Lung microvascular endothelial cell (primary cell): ENCODE measurements at regions not wholly inside any gene's neighbourhood (a gene's known extent, or its start where the extent isn't known, plus 50 kb on each side); places are given as distances from the start of the nearest gene placed in this dataset.
"Not testable (repeated sequence)": the region's sequence is repeated elsewhere in the genome, so short reads cannot be mapped to it uniquely, and the experiment has no call there.

ENCODE experiments used
- DNase-seq, 2 donors: peaks; one replicate each; pipeline versions ENCODE4 v3.0.0 to v3.0.0-alpha.2; 2010; ENCODE audit warnings: low read depth in 2 of 2

DNA sequence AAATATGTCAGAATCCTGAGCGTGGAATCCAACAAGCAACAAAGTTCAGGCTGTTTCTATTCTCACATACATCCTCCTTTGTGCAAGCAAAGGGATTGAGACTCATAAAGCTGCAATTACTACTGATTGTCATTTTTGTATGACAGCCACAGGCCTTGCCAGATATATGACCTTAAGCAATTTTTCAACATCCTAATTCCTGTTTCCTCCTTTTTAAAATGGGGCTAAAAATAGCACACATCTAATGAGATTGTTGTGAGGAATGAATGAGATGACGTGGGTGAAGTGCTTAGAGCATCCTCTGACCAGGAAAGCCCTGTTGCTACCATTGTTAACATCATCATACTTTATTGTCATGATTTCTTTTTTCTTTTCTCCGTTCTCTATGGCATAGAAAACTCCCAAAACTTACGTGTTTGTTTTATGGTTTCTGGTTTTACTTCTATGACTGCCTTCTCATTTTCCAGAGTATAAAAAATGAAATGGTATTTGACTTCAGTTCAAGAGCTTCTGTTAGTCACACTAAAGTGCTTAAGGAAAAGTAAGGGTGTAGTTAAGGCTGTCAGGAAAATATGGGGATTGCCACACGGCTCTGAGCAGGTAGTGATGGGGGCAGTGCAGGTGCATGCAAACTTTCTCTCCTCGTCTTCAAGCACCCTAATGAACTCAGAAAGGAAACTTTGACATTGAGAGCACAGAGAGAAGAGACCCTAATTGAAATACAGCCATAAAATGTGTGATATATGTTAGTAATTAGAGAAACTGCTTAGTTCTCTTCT lies 590.6 kb upstream of the NETO1 start:
- peak; percentile 8 to 89 for DNase-seq

DNA sequence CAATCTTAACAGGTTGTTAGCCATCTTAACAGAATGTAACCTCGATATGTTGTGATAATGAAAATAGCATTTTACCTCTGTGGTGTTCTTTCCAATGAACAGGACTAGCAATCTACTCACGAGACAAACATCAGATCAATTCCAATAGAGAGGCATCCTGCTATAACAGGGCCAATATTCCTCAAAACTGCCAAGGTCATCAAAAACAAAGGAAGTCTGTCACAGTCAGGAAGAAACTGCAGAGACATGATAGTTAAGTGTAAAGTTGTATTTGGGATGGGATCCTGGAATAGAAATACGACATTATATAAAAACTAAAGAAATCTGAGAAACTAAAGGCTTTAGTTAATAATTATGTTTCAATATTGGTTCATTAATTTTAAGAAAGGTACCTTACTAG lies 588.9 kb upstream of the NETO1 start:
- DNase-seq: no peak

DNA sequence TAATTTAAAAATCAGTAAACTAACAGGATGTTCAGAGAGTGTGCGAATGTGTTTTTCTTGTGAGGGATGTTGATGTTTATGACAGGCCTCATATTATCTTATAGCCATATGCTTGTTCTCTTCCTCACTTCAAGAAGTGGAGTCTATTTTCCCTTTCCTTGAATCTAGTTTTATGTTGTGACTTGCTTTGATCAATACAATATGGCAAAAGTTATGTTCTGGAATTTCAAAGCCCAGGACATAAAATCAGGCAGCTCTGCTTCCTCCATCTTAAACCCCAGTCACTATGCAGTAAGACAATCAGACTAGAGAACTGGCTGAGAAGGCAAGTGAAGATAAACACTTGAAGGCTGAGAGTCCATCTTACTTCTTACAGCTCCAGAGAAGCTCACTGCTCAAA lies 585.1 kb upstream of the NETO1 start:
- no peak for DNase-seq

DNA sequence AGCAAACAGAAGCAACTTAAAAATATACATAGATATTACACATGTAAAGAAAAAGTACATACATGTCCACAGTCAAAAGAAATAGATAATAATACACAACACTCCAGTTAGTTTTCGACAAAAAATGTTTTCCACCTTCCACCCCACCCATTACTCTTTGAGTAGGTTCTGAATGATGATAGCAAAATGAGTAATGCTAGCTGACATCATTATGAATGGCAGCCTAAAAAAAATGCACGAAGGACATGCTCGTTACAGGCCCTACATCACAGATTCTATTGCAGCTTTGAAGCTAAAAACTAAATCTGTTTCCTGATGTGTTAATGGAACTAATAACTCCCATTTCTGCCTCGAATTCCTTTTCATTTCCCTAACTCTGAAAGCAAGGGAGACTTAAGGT lies 578.7 kb upstream of the NETO1 start:
- peak in 1 of 2 donors; percentile 5 for DNase-seq

DNA sequence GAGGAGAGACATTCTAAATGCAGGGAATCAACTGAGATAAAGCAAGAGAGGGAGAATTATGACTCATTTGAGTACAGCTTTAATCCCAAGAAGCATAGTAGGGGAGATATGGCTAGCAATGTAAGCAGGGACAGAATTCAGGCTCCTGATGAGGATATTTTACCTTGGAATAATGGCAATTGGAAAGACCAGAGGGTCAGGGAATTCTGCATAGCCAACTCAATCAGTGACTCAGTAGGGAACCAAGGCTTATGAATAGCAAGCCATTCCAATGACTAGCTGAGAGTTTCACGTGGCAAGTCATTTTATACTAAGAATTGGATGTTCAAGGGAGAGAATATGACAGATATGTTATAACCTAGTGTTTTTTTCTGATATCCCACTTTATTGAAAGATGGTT lies 563.8 kb upstream of the NETO1 start:
- no peak for DNase-seq

DNA sequence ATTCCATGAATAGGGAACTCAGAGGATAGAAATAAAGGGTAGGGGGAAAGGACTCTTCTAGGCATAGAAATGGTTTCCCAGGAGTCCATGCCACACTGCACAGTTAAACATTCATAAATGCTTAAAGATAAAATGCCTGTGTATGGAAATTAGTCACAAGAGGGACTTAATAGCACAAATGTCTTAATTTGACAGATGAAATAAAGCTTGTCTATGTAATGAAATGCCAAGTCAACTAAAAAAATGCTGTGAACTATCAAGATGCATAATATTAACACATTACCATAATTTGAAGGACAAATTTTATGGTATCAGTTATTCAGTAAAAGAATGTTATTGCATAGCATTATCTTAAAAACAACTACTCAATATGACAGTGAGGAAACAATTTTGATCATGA lies 553.2 kb upstream of the NETO1 start:
- DNase-seq: no peak

DNA sequence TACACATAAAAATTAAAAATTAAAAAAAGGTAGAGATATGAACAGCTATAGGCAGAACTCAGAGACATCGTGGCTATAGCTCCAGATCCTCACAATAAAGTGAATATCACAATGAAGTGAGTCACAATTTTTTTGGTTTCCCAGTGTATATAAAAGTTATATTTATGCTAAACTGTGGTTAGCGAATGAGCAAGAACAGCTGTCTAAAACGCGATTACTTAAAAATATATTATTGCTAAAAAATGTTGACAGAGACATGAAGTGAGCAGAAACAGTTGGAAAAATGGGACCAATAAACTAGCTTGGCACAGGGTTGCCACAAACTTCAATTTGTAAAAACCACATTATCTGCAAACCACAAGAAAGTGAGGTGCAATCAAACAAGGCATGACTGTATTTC lies 551.7 kb upstream of the NETO1 start:
- DNase-seq: no peak

DNA sequence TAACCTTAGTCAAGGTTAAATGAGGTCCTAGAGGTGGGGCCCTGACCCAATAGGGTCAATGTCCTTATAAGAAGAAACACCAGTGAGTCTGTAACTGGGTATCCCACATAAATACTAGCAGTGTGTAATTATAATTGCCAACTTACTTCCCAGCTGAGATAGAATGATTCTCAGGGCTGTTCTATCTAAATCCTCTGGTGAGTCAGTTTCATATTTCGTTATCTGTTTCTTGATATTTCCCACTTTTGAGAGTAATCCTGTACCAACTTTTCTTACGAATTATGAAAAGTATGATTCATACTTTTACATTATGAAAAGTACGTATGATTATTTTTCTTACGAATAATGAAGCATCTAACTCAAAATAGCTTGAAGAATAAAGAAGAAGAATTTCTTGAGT lies 546.8 kb upstream of the NETO1 start:
- DNase-seq: no peak

DNA sequence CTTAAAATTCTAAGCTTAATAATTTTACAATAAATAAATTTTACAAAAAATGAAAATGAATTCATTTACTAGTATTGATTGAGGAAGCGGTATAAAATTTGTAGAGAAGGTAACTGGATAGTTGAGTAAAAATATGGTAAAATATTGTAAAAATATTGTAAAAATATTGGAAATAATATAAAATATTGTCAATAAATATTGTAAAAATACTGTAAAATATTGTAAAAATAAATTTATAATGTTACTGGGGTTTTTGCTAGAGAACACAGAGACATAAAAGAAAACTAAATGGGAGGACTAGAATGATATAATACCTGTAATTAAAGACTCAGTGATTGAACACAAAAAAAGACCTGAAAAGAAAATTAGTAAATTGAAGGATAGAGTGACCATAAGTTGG lies 546.3 kb upstream of the NETO1 start:
- DNase-seq: no peak

DNA sequence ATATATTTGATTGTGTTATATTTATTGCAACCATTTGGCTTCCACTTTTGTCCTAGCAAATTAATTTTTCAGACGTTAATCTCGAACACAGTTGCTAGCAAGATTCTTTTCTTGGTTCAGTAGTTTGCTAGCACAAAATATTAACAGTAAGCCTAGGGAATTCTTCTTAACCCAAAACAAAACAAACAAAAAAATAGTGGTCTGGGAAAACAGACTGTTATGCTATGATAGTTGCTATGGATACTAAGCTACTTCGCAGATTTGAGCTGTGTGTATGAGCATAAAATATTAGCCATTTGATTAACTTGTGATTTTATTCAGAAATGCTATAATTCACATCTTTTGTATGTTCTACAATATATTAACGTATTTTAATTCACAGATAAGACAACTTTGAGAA lies 541.5 kb upstream of the NETO1 start:
- DNase-seq: peak in 1 of 2 donors; percentile 31

DNA sequence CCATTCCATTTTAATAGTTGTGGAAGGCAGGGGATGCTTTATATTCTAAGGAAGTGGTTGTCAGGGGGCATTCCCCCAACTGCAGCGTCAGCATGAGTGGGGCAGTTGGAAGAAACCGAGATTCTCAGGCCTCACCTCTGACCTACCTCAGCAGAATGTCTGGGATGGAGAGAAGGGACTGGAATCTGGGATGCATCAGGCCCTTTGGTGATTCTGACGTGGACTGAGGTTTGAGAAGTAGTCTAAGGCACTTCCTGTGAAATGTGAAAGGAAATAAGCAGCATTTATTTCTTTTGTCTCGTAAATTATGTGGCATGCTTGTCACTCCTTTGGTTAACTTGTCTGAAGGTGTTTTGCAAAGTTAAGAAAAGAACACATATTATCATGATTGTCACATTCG lies 540.7 kb upstream of the NETO1 start:
- DNase-seq: peak in 1 of 2 donors; percentile 60

DNA sequence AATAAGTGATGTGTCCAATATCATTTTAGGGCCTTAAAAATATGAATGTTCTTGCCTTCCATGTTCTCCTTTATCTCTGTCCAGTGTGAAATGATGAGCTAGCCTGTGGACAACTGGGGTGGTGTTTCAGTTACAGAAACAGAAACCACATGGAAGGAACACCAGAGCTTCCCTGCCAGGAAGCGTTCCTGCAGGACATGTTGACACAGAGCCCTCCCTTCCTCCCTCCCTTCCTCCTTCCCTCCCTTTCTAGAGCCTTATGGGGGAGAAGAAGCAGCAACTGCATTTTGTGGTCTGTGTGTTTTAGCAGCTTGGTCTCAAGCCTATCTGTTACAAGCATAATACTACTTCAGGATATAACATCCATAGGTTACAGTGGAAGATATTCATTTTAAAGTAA lies 539.7 kb upstream of the NETO1 start:
- DNase-seq: peak in 1 of 2 donors; percentile 12

DNA sequence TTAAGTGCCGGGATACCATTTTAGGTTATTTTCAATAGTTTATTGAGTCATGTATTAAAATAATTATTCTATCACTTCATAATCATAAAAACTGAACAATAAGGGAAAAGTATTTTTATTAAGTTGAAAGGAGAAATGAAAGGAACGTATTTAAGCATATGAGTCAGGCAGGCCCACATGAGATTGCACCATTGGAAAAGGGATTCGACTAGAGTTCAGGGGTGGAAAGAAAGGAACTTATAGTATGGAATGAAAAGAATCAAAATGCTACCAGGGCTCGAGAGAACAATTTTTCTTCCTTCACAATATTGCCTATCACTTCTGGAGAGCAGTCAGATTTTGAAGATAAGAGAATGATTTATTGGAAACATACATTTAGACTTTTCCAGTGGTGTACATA lies 516.5 kb upstream of the NETO1 start:
- DNase-seq: no peak

DNA sequence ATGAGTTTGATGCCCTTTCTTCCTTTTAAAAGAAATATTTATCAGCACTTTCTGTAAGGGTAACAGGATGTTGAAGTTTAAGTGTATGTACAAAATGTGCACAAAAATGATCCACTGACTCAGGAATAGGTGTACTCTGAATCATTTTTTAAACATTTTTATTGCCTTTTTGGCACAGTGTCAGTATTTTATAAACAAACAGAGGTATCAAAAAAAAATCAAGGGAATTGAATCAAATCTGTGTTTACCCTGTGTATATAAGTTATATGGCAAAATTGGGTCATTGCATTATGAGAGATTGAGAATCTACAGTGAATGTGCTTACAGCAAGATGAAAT lies 513.9 kb upstream of the NETO1 start:
- no peak for DNase-seq

DNA sequence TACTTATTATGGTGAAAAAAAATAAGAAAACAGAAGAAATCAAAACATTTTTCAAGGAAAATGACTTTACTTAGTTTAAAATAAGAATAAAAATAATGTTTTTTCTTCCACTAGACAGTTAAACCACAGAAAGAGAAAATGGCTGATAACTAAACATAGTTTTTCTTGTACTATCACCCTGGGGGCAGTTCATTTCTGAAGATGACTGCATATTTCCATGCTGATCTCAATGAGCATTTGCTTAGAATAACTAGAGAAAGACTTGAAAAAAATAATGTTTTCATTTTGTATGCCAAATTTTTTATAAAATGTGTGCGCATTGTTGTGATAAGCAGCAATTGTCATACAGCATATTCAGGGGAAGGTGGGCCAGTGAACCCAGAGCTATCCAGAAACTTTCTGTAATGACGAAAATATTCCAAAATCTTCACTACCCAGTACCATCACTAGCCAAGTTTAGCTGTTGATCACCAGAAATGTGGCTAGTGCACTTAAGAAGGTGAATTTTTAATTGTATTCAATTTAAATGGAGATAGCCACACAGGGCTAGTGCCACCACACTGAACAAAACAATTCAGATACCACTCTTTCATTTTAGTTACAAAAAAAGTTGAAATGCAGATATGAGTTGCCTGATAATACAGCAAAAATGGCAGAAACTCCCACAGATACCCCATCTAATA lies 513.4 kb upstream of the NETO1 start:
- no peak for DNase-seq

DNA sequence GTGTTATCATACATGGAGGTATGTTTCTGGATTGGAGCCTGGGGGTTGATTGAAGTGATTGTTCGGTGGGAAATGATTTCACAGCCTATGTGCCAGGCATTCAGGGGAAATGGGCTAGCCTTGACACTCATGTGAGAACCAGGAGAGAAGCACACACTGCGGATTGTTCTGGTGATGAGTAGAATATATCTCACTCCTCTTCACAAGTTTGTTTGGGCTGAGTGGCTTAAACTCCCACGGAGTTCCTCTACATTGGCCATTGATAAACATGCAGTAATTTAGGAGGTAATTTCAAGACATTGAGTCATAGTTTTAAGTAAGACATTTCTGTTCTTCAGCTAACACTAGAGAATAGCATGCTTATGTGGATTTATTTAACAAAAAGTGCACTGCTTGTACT lies 498.9 kb upstream of the NETO1 start:
- no peak for DNase-seq

DNA sequence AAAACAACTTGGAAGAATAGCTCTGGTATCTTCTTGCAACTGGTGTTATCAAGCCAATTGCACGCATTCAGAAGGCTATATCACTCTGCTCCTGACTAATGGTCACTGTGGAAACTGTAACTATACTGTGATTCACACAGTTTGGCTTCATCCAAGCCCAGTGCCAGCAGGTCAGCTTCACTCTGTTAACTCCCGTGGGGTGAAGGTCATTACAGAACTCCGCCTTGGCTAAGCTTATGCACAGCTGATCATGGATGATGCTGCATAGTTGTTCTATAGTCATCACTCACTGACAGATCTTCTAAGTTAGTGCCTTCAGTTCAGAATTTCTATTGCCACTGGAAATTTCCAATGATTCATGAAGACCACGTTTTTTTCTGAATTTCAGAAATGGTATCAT lies 497.2 kb upstream of the NETO1 start:
- peak in 1 of 2 donors; percentile 35 for DNase-seq

DNA sequence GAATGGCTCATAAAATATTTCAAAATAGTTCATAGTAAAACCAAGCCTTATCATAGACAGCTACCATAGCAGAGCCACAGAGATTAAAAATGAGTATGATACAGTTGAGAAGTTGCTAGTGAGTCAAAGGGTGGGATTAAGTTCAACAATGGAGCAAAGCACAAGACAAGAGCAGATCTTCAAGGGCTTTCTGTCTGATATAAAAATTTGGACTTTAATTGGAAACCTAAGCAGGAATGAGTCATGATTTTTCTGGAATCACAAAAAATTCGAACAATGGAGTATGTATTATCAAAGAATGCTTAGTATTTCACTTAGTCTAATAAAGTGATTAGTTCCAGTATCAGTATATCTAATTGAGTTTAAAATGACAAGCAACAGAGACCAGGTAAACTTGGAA lies 487.3 kb upstream of the NETO1 start:
- DNase-seq: no peak

DNA sequence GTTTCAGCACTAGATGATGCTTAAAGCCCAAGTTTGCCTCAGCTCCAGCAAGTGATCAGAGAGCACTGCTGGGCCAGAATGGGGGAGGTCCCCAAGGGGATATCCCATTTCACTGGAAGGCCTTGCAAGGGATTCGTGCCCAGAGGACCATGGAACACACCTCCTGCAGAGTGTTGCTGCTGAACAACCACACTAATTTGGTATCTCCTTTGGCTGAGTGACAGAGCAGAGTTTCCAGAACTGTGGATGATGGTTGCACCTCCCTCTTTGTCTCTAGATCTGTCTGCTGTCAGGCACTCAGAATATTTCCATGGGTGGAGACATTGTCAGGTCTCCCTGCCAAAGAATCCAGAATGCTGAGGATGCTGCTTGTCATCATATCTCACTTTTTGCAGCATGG lies 484.8 kb upstream of the NETO1 start:
- peak in 1 of 2 donors; percentile 23 for DNase-seq

DNA sequence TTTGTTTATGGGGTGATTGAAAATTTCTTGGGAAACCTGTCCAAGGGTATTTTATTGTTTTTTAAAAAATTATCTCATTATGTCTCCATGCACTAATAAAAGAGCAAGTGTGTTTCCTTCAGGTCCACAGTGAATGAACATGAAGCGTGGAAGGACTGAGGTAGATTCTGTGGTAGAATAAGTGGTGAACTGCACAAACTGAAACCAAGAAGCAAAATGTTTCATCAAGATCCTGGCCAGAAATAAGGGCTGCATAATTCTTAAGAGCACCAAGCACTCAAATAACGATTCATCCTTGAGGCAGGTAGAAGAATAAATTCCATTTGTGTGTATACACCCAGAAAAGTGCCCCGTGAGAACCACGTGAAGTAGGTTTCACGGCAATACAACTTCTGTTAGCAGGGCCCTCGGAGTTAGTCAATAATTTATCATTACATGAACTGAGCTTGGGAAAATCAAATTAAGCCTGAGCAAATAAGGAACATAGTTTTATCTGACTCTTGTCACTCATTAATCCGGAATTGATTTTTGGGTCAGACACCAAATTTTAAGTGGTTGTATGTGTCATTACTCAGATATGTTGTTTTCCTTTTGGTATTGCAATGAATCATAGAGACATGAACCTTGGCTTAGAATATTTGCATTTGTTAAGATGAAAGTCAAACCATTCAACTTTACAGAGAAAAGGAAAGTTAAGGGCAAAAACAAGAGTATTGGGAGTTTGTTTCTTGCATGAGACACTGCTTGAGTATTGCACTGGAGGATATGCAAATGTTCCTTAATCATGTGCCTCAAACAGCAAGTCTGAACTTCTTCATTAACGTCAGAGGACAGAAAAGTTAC lies 472.6 kb upstream of the NETO1 start:
- DNase-seq: peak in 1 of 2 donors; percentile 3

DNA sequence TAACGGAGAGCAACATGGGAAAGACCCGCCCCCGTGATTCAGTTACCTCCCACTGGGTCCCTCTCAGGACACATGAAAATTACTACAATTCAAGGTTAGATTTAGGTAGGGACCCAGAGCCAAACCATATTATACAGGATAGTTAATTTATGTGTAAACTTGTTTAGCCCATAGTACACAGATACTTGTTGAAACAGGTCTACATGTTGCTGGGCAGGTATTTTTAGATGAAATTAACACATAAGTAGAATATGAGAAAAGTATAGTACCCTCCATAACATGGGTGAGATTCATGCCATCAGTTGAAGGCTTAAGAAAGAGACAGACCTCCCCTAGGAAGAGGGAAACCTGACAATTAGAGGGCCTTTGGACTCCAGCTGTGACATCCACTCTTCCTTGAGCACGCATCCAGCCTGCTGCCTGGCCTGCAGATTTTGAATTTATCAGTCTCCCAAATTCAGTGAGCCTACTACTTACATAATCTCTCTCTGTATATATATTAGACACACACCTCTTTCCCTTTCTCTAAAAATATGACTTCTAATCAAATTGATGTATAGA lies 463.5 kb upstream of the NETO1 start:
- no peak for DNase-seq

DNA sequence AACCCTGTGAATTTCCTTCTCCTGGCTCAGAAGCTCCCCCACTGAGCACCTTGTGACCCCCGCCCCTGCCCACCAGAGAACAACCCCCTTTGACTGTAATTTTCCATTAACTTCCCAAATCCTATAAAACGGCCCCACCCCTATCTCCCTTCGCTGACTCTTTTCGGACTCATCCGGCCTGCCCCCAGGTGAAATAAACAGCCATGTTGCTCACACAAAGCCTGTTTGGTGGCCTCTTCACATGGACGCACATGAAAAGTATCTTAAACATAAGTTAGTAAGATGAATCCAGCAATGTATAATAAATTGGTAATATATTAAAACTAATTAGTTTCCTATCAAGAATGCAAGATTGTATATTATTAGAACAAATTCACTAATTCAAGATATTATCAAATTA lies 462.3 kb upstream of the NETO1 start:
- DNase-seq: not testable (repeated sequence)
